NOMO-1 treated with dmso at 0.1 percent for 144 hours (cell line): ENCODE measurements at regions not wholly inside any gene's neighbourhood (a gene's known extent, or its start where the extent isn't known, plus 50 kb on each side); places are given as distances from the start of the nearest gene placed in this dataset.
A peak's percentile ranks its signal among the peaks of the same experiment; 100 is the strongest.
"Not testable (repeated sequence)": the region's sequence is repeated elsewhere in the genome, so short reads cannot be mapped to it uniquely, and the experiment has no call there.

Experiments
- DNase-seq: peaks from one replicate; lab custom pipeline; 2025; ENCODE audit not compliant: unreplicated experiment; lab: John Stamatoyannopoulos, UW

- no peak for DNase-seq
Measured at GRCh38 chr1:21385022-21385421, 54.9 kb upstream of the NBPF3 start.

- peak; percentile 38 for DNase-seq
Measured at GRCh38 chr1:21384620-21385019, 55.3 kb upstream of the NBPF3 start.

- DNase-seq: no peak
Measured at GRCh38 chr1:21383785-21384401, 56.0 kb upstream of the NBPF3 start.

- DNase-seq: no peak
Measured at GRCh38 chr1:21381354-21381753, 58.6 kb upstream of the NBPF3 start.

GRCh38 chr1:21380147-21380546, 59.8 kb upstream of the NBPF3 start:
- DNase-seq: not testable (repeated sequence)

GRCh38 chr1:21379571-21379970, 60.4 kb upstream of the NBPF3 start:
- DNase-seq: no peak

- DNase-seq: no peak
Measured at GRCh38 chr1:21378705-21379494, 61.0 kb upstream of the NBPF3 start.

GRCh38 chr1:21372383-21372782, 67.6 kb upstream of the NBPF3 start:
- DNase-seq: no peak

GRCh38 chr1:21369905-21370304, 70.0 kb upstream of the NBPF3 start:
- DNase-seq: no peak

GRCh38 chr1:21368515-21369289, 71.2 kb upstream of the NBPF3 start:
- DNase-seq: peak; percentile 21

GRCh38 chr1:21367973-21368514, 71.9 kb upstream of the NBPF3 start:
- not testable (repeated sequence) for DNase-seq

- no peak for DNase-seq
Measured at GRCh38 chr1:21366288-21366687, 73.6 kb upstream of the NBPF3 start.

- DNase-seq: no peak
Measured at GRCh38 chr1:21365036-21365435, 74.8 kb upstream of the ECE1 start.

GRCh38 chr1:21362096-21362495, 71.8 kb upstream of the ECE1 start:
- DNase-seq: no peak

- DNase-seq: no peak
Measured at GRCh38 chr1:21361506-21361905, 71.2 kb upstream of the ECE1 start.

GRCh38 chr1:21357161-21357560, 66.9 kb upstream of the ECE1 start:
- no peak for DNase-seq

GRCh38 chr1:21355956-21356355, 65.7 kb upstream of the ECE1 start:
- DNase-seq: no peak

- DNase-seq: no peak
Measured at GRCh38 chr1:21352586-21352985, 62.3 kb upstream of the ECE1 start.

- no peak for DNase-seq
Measured at GRCh38 chr1:21351901-21352300, 61.6 kb upstream of the ECE1 start.

GRCh38 chr1:21350202-21350885, 60.1 kb upstream of the ECE1 start:
- no peak for DNase-seq

- DNase-seq: no peak
Measured at GRCh38 chr1:21349693-21350092, 59.4 kb upstream of the ECE1 start.
